Posterior cingulate gyrus (tissue), 11 donors: ENCODE measurements at regions not wholly inside any gene's neighbourhood (a gene's known extent, or its start where the extent isn't known, plus 50 kb on each side); places are given as distances from the start of the nearest gene placed in this dataset.

Experiments
- DNase-seq, 10 donors: peaks; one replicate each; pipeline versions ENCODE4 v3.0.0 to v3.0.0-alpha.2; 2020 to 2021; ENCODE audit warnings: mixed read lengths in 3 of 10
- intact Hi-C: fragments of 100-400 bp; cut with DNase I; formaldehyde crosslinking; loops from one replicate; pipeline ENCODE4 v1.15.1; 2023

DNA sequence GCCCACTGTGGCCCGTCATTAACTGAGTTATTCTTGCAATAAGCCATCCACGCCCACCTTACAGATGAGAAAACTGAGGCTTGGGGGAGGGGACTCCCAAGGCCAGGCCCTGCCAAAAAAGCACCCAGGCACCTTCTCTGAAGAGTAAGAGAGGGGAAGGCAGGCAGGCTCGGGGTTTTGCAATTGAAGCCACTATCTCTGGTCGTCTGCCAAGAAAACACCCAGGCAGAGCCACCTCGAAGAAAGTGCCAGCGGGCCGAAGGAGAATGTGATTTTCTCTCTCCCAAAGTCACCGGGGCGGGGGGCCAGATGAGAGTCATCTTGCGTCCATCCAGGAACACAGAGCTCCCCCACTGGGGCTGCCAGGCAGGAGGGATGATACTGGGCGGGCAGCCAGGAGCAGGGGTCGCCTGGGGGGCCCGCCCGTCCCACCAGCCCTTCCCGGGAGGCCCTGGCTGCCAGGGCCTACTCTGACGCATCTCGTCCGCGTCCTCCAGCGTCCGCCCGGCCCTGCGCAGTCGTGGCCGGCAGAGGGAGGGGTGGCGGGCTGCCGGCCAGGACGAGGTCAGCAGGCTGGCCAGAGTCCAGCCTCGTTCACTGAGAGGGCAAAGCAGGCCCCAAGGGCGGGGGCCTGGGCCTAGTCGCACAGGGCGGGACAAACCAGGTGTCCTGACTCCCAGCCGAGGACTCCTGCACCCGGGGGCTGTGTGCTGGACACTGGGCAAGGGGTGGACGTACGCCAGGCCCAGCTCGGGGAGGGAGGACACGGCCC lies 74.3 kb downstream of the RFLNA start:
- intact Hi-C loops = loop anchor here (2.0 to 5.0 kb wide), 2 partner anchors 20 to 403 kb away; no protein-coding TSS in a partner anchor

DNA sequence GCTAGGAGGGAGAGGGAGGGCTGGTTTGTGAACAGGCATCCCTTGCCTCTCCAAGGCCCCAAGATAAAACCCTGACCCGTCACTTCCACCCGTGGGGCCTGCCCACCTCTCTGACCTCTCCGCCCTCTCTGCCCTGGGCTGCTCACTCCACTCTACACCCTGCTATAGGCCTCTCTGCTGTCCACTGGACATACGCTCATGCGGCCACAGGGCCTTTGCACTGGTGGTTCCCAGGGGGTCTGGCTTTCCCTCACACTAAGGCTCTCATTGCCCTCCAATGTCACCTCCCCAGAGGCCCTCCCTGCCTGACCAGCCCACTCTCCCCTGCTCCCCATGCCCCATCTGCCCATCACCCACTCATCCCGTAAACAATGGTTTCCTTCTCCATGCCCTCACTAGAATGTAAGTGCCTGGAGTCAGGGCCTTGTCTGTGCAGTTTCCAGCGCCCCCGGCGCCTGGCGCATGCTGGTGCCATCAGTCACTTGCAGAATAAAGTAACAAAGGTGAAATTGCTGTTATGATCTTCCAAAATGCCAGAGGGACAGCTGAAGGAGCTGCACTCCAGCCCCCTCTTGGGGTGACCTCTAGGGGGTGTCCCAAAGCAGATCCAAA lies 73.6 kb downstream of the RFLNA start:
- peak in 1 of 10 donors; percentile 30 for DNase-seq
- intact Hi-C loops = loop anchor here (2.0 to 5.0 kb wide), 2 partner anchors 20 to 404 kb away; no protein-coding TSS in a partner anchor

More for the DNA sequence above, 74.3 kb downstream of the RFLNA start:
- DNase-seq = peak in 9 of 10 donors; percentile 69 to 96 (median 76)

DNA sequence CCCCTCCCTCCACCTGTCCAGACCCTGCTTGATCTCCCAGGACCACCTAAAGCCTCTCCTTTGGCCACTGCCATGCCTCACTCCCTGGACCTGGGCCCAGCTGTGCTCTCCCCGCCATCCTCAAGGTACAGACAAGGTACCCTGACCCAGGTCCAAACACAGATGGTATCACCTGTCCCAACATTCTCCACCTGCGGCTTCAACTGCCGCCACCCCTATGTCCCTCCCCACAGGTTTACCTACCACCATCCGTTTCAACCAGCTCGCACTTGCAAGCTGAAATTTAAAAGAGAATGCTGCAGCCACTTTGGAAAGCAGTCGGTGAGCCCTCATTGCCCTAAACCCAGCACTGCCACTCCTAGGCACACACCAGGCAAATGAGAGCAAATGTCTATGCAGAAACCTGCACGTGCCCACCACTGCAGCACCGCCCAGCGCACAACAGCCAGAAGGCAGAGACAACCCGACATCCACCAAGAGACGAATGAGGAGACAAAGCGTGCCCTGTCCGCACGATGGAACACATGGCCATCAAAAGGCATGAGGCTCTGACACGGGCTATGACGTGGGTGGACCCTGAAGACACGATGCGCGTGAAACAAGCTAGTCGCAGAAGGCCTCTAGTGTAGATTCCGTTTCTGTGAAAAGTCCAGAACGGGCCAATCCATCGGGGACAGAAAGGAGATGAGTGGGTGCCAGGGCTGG lies 71.0 kb downstream of the RFLNA start:
- intact Hi-C loops = loop anchor here (5.0 kb wide), 1 partner anchor 406 kb away; no protein-coding TSS in a partner anchor
- peak in 9 of 10 donors; percentile 54 to 96 (median 72) for DNase-seq
